ENCODE measurements at regions not wholly inside any gene's neighbourhood (a gene's known extent, or its start where the extent isn't known, plus 50 kb on each side); places are given as distances from the start of the nearest gene placed in this dataset.

DNA sequence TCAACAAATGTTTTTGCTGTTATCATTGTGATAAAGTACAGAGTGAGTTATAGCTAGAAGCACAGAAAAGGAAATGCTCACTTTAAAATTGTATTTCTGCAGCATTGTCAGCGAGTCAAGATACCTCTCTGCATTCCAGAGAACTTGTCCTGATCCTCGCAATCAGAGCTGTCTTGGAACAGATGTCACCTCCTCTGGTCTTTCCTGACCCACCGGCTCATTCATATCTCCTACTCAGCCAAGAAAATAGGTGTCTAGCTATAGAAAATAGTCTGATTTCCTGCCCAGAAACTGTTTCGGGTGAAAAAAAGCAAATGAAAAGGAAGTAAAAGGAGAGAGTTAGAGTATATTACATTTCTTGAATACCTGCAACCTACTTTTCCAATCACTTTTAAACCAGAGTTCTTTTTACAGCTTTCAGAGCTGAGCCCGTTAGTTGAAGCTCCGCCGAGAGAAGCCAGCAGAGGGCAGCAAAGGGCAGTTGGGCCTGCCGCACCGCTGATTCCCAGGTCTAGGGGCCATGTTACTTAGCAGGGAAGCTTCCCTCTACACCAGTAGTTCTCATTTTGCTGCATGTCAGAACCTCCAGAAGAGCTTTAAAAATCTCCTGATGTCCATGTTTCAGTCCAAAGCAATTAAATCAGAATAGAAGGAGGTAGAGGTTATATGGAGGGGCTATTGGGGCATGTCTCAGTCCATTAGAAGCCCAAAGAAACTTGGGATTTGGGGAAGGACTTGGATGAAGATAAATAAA, 185.7 kb upstream of the THRB start:
- no peak overlapping the region for H3K4me3 ChIP-seq (ENCODE audit: low read depth, low read length)
- TF ChIP-seq, protein P1, sequence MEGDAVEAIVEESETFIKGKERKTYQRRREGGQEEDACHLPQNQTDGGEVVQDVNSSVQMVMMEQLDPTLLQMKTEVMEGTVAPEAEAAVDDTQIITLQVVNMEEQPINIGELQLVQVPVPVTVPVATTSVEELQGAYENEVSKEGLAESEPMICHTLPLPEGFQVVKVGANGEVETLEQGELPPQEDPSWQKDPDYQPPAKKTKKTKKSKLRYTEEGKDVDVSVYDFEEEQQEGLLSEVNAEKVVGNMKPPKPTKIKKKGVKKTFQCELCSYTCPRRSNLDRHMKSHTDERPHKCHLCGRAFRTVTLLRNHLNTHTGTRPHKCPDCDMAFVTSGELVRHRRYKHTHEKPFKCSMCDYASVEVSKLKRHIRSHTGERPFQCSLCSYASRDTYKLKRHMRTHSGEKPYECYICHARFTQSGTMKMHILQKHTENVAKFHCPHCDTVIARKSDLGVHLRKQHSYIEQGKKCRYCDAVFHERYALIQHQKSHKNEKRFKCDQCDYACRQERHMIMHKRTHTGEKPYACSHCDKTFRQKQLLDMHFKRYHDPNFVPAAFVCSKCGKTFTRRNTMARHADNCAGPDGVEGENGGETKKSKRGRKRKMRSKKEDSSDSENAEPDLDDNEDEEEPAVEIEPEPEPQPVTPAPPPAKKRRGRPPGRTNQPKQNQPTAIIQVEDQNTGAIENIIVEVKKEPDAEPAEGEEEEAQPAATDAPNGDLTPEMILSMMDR (IDR thresholded peaks at IDR 0.05; ENCODE audit: insufficient read depth, low read depth, low read length), result peak; percentile 84
- peak; percentile 44 for DNase-seq (ENCODE audit: low read depth)

DNA sequence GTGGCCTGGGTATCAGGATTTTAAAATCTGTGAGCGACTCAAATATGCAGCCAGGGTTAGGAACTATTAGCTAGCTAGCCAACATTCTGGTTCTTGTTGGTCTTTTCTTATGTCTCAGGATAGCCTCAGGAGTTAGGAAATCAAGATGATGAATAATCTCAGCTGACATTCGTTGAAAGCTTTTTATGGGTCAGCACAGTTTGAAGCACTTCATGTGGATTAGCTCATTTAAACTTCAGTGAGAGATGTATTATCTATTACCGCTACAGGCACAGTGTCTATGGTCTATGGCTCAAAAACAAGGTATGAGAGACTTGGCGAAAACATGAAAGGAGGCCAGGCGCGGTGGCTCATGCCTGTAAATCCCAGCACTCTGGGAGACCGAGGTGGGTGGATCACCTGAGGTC, 187.5 kb upstream of the THRB start:
- DNase-seq (ENCODE audit: low read depth), result peak; percentile 89
- TF ChIP-seq, protein P1 (IDR thresholded peaks at IDR 0.05; ENCODE audit: insufficient read depth, low read depth, low read length), result no peak
- H3K4me3 ChIP-seq (ENCODE audit: low read depth, low read length), result no peak overlapping the region

DNA sequence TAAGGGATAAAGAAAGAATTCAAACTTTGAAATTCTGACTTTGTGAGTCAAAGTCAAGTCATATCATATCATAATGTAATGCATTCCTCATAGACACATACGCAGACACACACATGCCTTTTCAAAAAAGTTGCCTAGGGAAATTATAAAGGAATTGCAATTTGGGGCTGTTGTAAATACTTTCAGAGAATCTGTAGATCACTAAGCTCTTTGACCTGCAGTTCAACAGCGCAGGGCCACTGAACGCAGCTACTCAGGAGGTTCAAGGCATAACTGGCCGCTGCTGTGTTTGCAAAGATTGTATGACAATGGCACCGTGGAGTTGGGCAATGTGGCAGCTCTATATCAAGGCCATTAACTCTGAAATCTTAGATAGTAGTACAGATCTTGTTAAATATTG, 188.4 kb upstream of the THRB start:
- DNase-seq (ENCODE audit: low read depth), result peak; percentile 72
- H3K4me3 ChIP-seq (ENCODE audit: low read depth, low read length), result no peak overlapping the region
- TF ChIP-seq, protein P1 (IDR thresholded peaks at IDR 0.05; ENCODE audit: insufficient read depth, low read depth, low read length), result no peak

DNA sequence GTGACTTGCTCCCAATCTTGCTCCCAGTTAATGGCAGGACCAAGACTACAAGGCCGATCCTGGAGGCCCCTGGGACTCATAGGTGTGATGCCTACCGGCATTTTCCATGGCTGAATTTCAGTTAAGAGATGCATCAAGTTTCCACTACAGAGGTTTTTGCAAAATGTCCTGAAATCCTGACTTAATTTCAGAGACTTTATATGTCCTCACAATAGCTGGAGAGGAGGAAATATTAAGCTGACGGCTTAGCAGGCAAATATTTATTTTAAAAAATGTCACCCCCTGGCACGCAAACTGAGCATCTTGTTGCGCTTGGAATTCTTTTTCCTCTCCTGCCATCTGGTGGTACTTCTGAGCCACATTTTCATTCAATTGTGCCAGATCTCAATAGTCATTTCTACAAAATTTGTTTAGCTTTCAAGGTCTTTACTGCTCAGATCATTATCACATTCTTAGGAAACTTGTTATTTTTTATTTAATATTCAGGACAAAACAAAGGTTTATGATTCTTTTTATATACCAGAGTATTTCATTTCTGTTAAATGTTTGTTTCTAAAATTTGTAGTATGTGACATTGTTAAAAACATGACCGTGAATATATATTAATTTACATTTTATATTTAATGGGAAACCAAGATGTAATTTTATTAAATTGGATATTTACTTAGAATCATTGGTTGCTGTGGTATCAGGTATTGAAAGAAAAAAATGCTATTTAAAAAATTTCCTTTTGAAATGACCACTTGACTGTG, 189.2 kb upstream of the THRB start:
- DNase-seq (ENCODE audit: low read depth), result peak; percentile 82
- H3K4me3 ChIP-seq (ENCODE audit: low read depth, low read length), result no peak overlapping the region
- TF ChIP-seq, protein P1 (IDR thresholded peaks at IDR 0.05; ENCODE audit: insufficient read depth, low read depth, low read length), result peak; percentile 66

DNA sequence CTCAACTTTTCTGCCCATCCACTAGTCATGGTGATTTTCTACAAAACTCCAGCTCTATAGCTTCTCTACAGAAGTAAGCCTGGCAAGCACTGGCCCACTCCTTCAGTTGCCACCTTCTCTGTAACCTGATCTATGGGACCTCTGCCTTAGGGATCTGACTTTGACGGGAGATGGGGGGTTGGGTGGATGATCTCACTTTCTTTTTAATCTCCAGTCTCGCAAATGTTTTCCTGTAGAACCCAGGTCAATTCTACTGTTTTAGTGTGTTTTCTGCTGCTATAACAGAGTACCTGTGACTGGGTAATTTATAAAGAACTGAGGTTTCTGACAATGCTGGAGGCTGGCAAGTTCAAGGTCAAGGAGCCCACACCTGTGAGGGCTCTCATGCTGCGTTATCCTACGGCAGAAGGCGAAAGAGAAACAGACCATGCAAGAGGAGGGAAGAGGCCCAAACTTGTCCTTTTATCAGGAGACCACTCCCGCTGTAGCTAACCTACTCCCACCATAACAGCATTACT, 189.9 kb upstream of the THRB start:
- no peak for DNase-seq (ENCODE audit: low read depth)

DNA sequence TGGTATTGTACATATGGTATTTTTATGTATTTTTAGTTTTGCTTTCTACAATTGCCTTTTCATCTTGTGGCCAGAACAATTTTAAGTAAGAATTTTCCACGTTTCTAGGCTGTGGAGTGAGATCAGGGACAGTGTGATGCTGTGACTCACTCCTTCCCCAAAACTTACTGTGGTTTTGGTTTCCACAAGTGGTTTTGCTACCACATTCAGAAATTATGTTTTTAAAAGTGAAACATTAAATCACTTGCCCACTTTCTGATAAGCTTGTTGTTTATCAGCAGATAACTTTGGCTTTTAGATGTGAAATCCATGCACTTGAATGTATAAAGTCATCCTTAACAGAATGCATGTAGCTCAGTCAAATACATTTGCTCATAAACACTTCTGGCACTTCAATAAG, 192.2 kb upstream of the THRB start:
- DNase-seq (ENCODE audit: low read depth), result peak; percentile 85
- TF ChIP-seq, protein P1 (IDR thresholded peaks at IDR 0.05; ENCODE audit: insufficient read depth, low read depth, low read length), result no peak
- H3K4me3 ChIP-seq (ENCODE audit: low read depth, low read length), result no peak overlapping the region

More for the DNA sequence above, 189.9 kb upstream of the THRB start:
- TF ChIP-seq, protein P1 (IDR thresholded peaks at IDR 0.05; ENCODE audit: insufficient read depth, low read depth, low read length), result no peak
- no peak overlapping the region for H3K4me3 ChIP-seq (ENCODE audit: low read depth, low read length)
